Heart right ventricle (tissue), 16 donors: ENCODE measurements at regions not wholly inside any gene's neighbourhood (a gene's known extent, or its start where the extent isn't known, plus 50 kb on each side); places are given as distances from the start of the nearest gene placed in this dataset.
A peak's percentile ranks its signal among the peaks of the same experiment; 100 is the strongest.
"Not testable (repeated sequence)": the region's sequence is repeated elsewhere in the genome, so short reads cannot be mapped to it uniquely, and the experiment has no call there.

Source experiments
- ATAC-seq, 8 donors: fragments of 200-7000 bp; cut with Tn5 transposase; one replicate each; pipeline ENCODE4 v1.9.1; 2020; ENCODE audit warnings: mild to moderate bottlenecking in 8 of 8, moderate library complexity in 8 of 8, moderate number of reproducible peaks in 1 of 8
- DNase-seq, 2 donors: peaks; one replicate each; pipeline ENCODE4 v3.0.0-alpha.2; 2020
- H3K27ac ChIP-seq, 10 donors: fragments of 200-600 bp; sonication (generic) in 2 of 10; one replicate each; pipeline versions ENCODE4 v1.5.0 to v1.8.0; 2020 to 2022; ENCODE audit warnings: mild to moderate bottlenecking in 3 of 10
- H3K27me3 ChIP-seq, 7 donors: fragments of 200-600 bp; one replicate each; pipeline ENCODE4 v1.8.0; 2021 to 2022; ENCODE audit warnings: mild to moderate bottlenecking in 2 of 7
- H3K36me3 ChIP-seq, 9 donors: fragments of 200-600 bp; sonication (generic) in 1 of 9; one replicate each; pipeline versions ENCODE4 v1.5.0 to v1.8.0; 2020 to 2022; ENCODE audit warnings: mild to moderate bottlenecking in 2 of 9
- H3K4me1 ChIP-seq, 9 donors: fragments of 200-600 bp; sonication (generic) in 1 of 9; one replicate each; pipeline versions ENCODE4 v1.5.0 to v1.8.0; 2020 to 2022; ENCODE audit warnings: mild to moderate bottlenecking in 4 of 9
- H3K4me3 ChIP-seq, 10 donors: fragments of 200-600 bp; sonication (generic) in 2 of 10; one replicate each; pipeline versions ENCODE4 v1.5.0 to v1.8.0; 2020 to 2022; ENCODE audit warnings: mild to moderate bottlenecking in 7 of 10, moderate library complexity in 2 of 10
- H3K9me3 ChIP-seq, 11 donors: fragments of 200-600 bp in 10 of 11; sonication (generic) in 2 of 11; one replicate each; pipeline versions ENCODE4 v1.5.0 to v1.8.0; 2013 to 2022; ENCODE audit warnings: mild to moderate bottlenecking in 2 of 11, control low read depth in 1 of 11, moderate library complexity in 1 of 11
- WGBS, 2 donors: extraction: QIAGEN DNeasy Blood & Tissue Kit; methylation state at CpG; one replicate each; pipeline ENCODE4 v1.1.7; 2013; ENCODE audit warnings: inconsistent platforms in 1 of 2; 5-methylcytosine and 5-hydroxymethylcytosine counted together
- intact Hi-C, 10 donors: fragments of 100-400 bp; cut with DNase I; formaldehyde crosslinking; loops; one replicate each; pipeline versions ENCODE4 v1.11.1 to v1.14.2; 2022
- donor health status: Arrhythmogenic right ventricular cardiomyopathy.
- donor health status: ischemic (EF 13 %, LVEDD 7.1; RV severe dilation, severe dysfunction).
- donor health status: healthy with polysubstance abuse.
- donor health status: DM: no; HTN: yes; CAD: no.
- donor health status: DM: no; HTN: no; CAD: no.
- donor health status: ischemic (EF 25% LVEDD 6.9; RV normal size, moderate dysfunction).
- donor health status: ischemic (EF 25% LVEDD 5.7; RV mildly dilated, moderate dysfunction).
- donor health status: healthy.
- donor health status: DM: yes; HTN: yes; CAD: no.
- donor health status: Ischemic cardiomyopathy.
- donor health status: ischemic (EF 35%, LVEDD 5.7; RV mildly dilated, moderate dysfunction).
- donor health status: nonischemic (EF 11% LVEDD 7.7; RV severe dilation, severe dysfunction).
- donor health status: DM: yes; HTN: yes; CAD: no.
- donor health status: PGD.
- donor health status: ischemic (EF 29% LVEDD 5.4; RV normal size, mild dysfunction).
- donor health status: nonischemic (EF 23%, LVEDD 6.1; RV moderate dilation, normal function).

DNA sequence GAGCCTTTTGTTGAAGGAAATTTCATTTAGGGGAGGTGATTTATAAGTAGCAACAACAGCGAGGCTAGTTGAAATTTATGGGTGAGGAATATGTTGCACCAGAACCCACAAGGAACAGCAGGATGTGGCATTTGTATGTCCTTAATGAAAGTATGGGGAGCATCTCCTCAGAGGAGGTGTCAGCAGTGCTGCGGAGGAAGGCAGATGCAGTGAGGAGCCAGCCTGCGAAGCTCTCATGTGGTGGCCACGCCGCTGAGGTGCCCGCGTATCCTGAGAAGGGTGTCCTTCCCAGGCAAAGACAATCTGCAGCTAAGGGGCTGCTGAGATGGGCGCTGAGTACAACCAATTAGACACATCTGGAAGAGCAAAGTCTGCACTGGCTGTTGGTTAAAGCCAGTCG is 178.9 kb downstream of the POTEB start:
- DNase-seq, H3K27ac ChIP-seq, H3K27me3 ChIP-seq, intact Hi-C loops, H3K4me1 ChIP-seq, ATAC-seq, H3K9me3 ChIP-seq, H3K4me3 ChIP-seq, H3K36me3 ChIP-seq: not testable (repeated sequence)
- WGBS, 2 donors, result no CpG with 5 or more reads among the region's 9 CpGs

DNA sequence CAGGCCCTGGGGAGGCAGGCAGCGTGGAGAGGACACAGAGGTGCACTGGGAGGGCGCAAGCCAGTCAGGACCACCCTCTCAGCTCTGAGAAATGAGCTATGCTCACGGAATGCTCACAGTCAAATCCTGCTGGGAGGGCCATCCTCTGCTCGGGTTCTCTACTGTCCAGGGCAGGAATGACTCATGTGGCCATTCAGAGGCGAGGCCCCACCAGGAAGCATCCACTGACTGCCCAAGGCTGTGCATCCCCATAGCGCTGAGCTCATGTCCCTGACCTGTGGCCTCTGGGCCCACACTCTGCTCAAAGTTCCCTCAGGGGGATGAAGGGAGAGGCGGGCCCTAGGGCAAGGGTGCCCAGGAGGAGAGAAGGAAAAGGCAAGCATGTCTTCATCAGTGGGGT is 182.4 kb downstream of the POTEB start:
- H3K4me3 ChIP-seq, H3K9me3 ChIP-seq, DNase-seq, intact Hi-C loops, H3K27me3 ChIP-seq, H3K4me1 ChIP-seq, H3K36me3 ChIP-seq, H3K27ac ChIP-seq, ATAC-seq: not testable (repeated sequence)
- WGBS, 2 donors, result no CpG with 5 or more reads among the region's 7 CpGs

- DNase-seq, H3K4me1 ChIP-seq, H3K36me3 ChIP-seq, H3K9me3 ChIP-seq, H3K27me3 ChIP-seq, H3K4me3 ChIP-seq, intact Hi-C loops, H3K27ac ChIP-seq, ATAC-seq: not testable (repeated sequence)
- no CpG with 5 or more reads among the region's 4 CpGs for WGBS, 2 donors
Observed at GRCh38 chr15:21692471-21693102, 184.9 kb downstream of the POTEB start.

DNA sequence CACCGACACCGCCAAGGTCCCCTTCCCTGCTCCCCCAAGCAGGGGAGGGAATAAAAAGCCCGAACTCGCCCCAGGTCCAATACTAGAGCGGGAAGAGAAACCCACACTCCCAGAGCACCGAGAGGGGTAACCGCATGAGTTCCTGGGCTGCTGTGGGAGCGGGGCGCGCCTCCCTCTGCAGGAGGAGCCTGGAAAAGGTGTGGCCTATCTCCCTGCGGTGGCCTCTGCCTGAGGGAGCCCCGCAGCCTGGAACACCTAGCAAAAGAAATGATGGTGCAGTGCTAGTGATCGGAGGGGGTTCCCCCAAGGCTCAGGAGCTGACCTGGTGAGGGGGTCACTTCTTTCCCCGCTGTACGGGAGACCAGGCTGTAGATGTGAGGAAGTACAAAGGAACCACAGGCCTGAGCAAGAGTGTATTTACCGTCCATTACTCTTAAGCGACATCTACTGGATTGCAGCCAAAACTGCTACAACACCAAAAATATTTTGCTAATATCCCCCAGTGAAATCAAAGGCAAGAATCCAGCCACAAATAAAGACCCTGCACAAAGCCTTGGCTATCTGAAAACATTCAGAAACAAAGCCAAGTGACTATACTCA is 216.6 kb upstream of the POTEB3 start:
- H3K27ac ChIP-seq, H3K27me3 ChIP-seq, H3K9me3 ChIP-seq, H3K4me3 ChIP-seq, H3K36me3 ChIP-seq, H3K4me1 ChIP-seq, intact Hi-C loops, DNase-seq: not testable (repeated sequence)
- peak in 1 of 8 donors; percentile 38 for ATAC-seq
- no CpG with 5 or more reads among the region's 17 CpGs for WGBS, 2 donors

DNA sequence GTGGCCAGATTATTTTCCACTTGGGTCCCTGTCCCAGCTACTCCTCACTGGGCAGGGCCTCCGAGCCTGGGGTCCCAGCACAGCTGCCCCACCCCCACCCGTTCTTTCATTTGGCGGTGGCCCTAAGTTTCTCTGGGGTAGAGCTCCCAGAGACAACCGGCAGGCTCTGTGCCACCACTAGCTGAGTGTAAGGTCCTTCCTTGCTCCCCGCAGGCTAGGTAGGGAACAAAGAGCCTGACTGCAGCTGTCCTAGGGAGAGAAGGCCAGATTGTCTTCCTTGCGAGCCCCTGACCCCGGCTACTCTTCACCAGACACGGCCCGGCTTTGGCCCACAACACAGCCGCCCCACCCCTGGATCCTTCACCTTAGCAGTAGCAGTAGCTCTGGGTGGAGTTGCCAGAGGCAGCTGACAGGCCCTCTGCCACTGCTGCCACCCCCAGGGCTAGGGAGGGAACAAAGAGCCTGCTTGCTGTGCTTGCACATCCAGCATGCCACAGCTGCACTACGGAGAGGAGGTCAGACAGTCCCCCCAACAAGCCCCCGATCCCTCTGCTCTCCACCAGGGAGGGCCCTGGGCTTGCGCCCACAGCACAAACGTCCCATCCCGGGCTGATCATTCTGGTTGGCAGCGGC is 215.9 kb upstream of the POTEB3 start:
- H3K4me1 ChIP-seq, intact Hi-C loops, H3K4me3 ChIP-seq, H3K27me3 ChIP-seq, DNase-seq, H3K9me3 ChIP-seq, H3K36me3 ChIP-seq, H3K27ac ChIP-seq: not testable (repeated sequence)
- WGBS, 2 donors, result 63% methylated on average over 1 of the region's 16 CpGs; no CpG with 5 or more reads in 1 of the 2 donors
- ATAC-seq, result peak in 1 of 8 donors; percentile 14

GRCh38 chr15:21653707-21654106 is 213.4 kb upstream of the POTEB3 start:
- H3K27ac ChIP-seq, intact Hi-C loops, H3K4me3 ChIP-seq, ATAC-seq, DNase-seq, H3K27me3 ChIP-seq, H3K4me1 ChIP-seq, H3K9me3 ChIP-seq, H3K36me3 ChIP-seq: not testable (repeated sequence)
- WGBS, 2 donors, result 29% methylated on average over 1 of the region's 5 CpGs; no CpG with 5 or more reads in 1 of the 2 donors

GRCh38 chr15:21638770-21639169 is 198.5 kb upstream of the POTEB3 start:
- not testable (repeated sequence) for H3K9me3 ChIP-seq
- no CpG with 5 or more reads among the region's 2 CpGs for WGBS, 2 donors

DNA sequence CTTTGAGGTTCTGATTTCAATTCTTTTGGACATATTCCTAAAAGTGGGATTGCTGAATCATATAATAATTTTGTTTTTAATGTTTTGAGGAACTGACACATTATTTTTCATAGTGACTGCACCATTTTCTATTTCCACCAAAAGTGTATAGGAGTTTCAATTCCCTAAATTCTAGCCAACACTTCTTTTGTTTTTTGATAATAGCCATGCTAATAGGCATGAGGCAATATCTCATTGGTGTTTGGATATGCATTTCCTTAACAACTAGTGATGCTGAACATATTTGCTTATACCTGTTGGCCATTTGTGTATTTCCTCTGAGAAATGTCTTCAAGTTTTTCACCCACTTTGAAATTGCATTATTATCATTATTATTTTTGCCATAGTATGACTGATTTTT is 186.4 kb upstream of the POTEB3 start:
- H3K36me3 ChIP-seq, H3K9me3 ChIP-seq, H3K4me3 ChIP-seq, H3K27ac ChIP-seq, intact Hi-C loops, H3K27me3 ChIP-seq, H3K4me1 ChIP-seq, DNase-seq, ATAC-seq: not testable (repeated sequence)

More at GRCh38 chr15:21638770-21639169, 198.5 kb upstream of the POTEB3 start:
- H3K4me1 ChIP-seq, H3K27me3 ChIP-seq, H3K4me3 ChIP-seq, H3K27ac ChIP-seq, intact Hi-C loops, DNase-seq, ATAC-seq, H3K36me3 ChIP-seq: not testable (repeated sequence)

- H3K27me3 ChIP-seq, H3K9me3 ChIP-seq, DNase-seq, intact Hi-C loops, H3K4me1 ChIP-seq, H3K4me3 ChIP-seq, H3K36me3 ChIP-seq, ATAC-seq, H3K27ac ChIP-seq: not testable (repeated sequence)
- WGBS, 2 donors, result 95 to 100% methylated on average over 1 of the region's 1 CpG
Observed at GRCh38 chr15:21609223-21609622, 168.9 kb upstream of the POTEB3 start.

GRCh38 chr15:21565426-21565825 is 125.1 kb upstream of the POTEB3 start:
- H3K36me3 ChIP-seq, DNase-seq, H3K27me3 ChIP-seq, intact Hi-C loops, ATAC-seq, H3K4me3 ChIP-seq, H3K4me1 ChIP-seq, H3K9me3 ChIP-seq, H3K27ac ChIP-seq: not testable (repeated sequence)

DNA sequence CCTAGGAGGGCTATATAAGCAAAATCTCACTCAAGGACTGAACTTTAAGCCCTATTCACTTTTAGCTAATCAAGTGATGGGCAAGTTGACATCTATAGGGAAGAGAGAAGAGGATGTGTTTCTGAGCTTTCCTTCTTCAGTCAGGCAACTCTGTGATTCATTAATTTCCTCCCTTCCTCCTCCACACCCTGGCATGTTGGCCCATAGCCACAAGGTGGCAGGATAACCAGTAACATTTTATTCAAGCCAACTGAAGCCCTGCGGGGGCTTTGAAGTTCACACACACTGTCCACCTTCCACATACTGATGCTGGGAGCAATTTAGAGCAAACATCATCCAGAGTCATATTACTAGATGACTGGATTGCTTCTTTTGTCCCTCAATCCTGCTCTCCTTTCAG is 111.5 kb upstream of the POTEB3 start:
- H3K9me3 ChIP-seq, H3K4me3 ChIP-seq, H3K27me3 ChIP-seq, H3K36me3 ChIP-seq, ATAC-seq, H3K4me1 ChIP-seq, intact Hi-C loops, H3K27ac ChIP-seq, DNase-seq: not testable (repeated sequence)
- WGBS, 2 donors, result no CpG with 5 or more reads among the region's 1 CpG
